ENCODE measurements at regions not wholly inside any gene's neighbourhood (a gene's known extent, or its start where the extent isn't known, plus 50 kb on each side); places are given as distances from the start of the nearest gene placed in this dataset.

DNA sequence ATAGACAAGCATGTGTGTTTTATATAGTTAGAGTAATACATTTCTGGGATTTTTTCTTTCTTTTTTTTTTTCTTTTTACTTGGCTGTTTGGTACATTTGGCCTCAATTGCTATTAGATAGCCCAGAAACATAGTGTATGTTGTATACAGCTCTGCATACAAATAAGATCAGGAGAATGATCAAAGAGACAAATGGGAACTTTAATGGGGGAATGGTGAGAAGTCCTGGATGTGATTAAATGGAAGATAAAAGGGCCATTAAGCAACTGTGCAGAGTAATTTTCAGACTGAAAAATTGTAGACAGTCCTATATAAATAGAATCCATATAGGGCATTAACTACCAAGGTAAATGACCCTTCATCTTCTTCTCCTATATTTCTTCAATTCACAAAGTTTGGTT lies 575.6 kb downstream of the EBF1 start:
- TF ChIP-seq, protein P1, sequence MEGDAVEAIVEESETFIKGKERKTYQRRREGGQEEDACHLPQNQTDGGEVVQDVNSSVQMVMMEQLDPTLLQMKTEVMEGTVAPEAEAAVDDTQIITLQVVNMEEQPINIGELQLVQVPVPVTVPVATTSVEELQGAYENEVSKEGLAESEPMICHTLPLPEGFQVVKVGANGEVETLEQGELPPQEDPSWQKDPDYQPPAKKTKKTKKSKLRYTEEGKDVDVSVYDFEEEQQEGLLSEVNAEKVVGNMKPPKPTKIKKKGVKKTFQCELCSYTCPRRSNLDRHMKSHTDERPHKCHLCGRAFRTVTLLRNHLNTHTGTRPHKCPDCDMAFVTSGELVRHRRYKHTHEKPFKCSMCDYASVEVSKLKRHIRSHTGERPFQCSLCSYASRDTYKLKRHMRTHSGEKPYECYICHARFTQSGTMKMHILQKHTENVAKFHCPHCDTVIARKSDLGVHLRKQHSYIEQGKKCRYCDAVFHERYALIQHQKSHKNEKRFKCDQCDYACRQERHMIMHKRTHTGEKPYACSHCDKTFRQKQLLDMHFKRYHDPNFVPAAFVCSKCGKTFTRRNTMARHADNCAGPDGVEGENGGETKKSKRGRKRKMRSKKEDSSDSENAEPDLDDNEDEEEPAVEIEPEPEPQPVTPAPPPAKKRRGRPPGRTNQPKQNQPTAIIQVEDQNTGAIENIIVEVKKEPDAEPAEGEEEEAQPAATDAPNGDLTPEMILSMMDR (IDR thresholded peaks at IDR 0.05; ENCODE audit: low read length): no peak
- TF ChIP-seq EZH2 (IDR thresholded peaks at IDR 0.05; ENCODE audit: borderline replicate concordance, low read length): no peak
